ENCODE measurements at regions not wholly inside any gene's neighbourhood (a gene's known extent, or its start where the extent isn't known, plus 50 kb on each side); places are given as distances from the start of the nearest gene placed in this dataset.

GRCh38 chr2:118309946-118310680 lies 221.8 kb downstream of the INSIG2 start:
- Histone ChIP-seq H3K4me3 (no peak overlapping the region), H3K4me2 (no peak overlapping the region), H3K4me1 (no peaks in the 10 kb centered on the region), H3K9me3 (no peaks in the 10 kb centered on the region), H3K27ac (no peak overlapping the region)
- DNase-seq (ENCODE audit: low read depth in 1 of 2, low spot score in 1 of 2) (no peak), ATAC-seq (no peak), FAIRE-seq (no peak)
- ChIA-PET POLR2A (no interaction called here), CTCF (no interaction called here)
- no peak for TF ChIP-seq FOSL2 (IDR thresholded peaks at IDR 0.05)
- TF ChIP-seq FOSL2 (CRISPR knock-in tag; IDR thresholded peaks at IDR 0.05) = no peak
- no peak for TF ChIP-seq TP53 (CRISPR knock-in tag; IDR thresholded peaks at IDR 0.05)
- no peak for TF ChIP-seq NPAS2 (CRISPR knock-in tag; IDR thresholded peaks at IDR 0.05; ENCODE audit: borderline replicate concordance)
- 72% methylated on average over 56 of the region's 56 CpGs for WGBS (ENCODE audit: missing lambda C conversion rate)

DNA sequence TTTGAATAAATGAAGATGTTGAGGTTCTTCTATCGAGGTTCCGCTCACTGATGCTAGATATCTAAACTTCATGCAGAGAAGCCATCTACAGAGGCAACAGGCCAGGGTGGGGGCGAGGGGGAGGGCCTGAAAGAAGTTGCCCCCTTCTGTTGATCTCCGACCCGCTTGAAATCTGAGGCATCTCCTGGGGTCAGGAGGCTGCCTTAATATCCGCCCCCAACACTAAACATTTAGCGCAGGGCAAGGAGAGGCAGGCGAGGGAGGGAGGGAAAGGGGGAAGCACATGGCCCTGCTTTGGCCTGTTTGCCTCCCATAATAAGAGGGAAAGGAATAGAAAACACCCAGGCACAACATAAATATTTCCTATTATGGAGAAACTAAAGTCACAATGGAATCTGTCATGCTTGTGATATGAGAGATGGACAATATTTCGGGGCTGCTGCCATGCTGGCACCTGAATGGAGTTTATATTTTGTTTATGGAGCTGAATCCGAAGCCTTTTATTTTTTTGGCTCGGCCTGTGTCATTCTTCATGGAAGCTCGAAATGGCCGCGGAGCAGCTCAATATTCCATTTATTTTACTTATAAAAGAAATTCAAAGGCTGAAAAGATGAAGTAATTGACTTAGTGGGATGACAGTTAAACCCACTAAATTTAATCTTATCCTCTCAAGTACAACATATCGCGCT lies 221.1 kb downstream of the INSIG2 start:
- Histone ChIP-seq H3K9me3 (no peaks in the 10 kb centered on the region), H3K4me1 (no peaks in the 10 kb centered on the region), H3K27ac (no peak overlapping the region), H3K4me2 (no peak overlapping the region), H3K4me3 (no peak overlapping the region)
- ChIA-PET POLR2A (no interaction called here), CTCF (no interaction called here)
- no peak for ATAC-seq
- no peak for FAIRE-seq
- WGBS (ENCODE audit: missing lambda C conversion rate) = 62% methylated on average over 16 of the region's 16 CpGs
- no peak for DNase-seq (ENCODE audit: low read depth in 1 of 2, low spot score in 1 of 2)
- TF ChIP-seq HOXB13 (CRISPR knock-in tag; IDR thresholded peaks at IDR 0.05; ENCODE audit: low read depth) (no peak), CBX2 (IDR thresholded peaks at IDR 0.05; ENCODE audit: borderline replicate concordance, low read depth) (no peak), ELK1 (IDR thresholded peaks at IDR 0.05; ENCODE audit: low read depth, low read length) (no peak), NFE2L2 (conservative IDR thresholded peaks at IDR 0.05; ENCODE audit: low read length) (no peak), E2F6 (IDR thresholded peaks at IDR 0.05; ENCODE audit: borderline replicate concordance, low read depth) (no peak), FOXS1 (CRISPR knock-in tag; IDR thresholded peaks at IDR 0.05) (no peak), HOXB5 (CRISPR knock-in tag; IDR thresholded peaks at IDR 0.05) (no peak), CHD2 (IDR thresholded peaks at IDR 0.05; ENCODE audit: low read length, partially characterized antibody) (no peak), CHD4 (IDR thresholded peaks at IDR 0.05; ENCODE audit: borderline replicate concordance) (no peak), ZC3H11A (IDR thresholded peaks at IDR 0.05) (no peak), EP300 (IDR thresholded peaks at IDR 0.05) (no peak), BHLHE40 (IDR thresholded peaks at IDR 0.05; ENCODE audit: low read depth, low read length) (no peak), POLR2A (IDR thresholded peaks at IDR 0.05; ENCODE audit: low read length) (no peak), MYC (IDR thresholded peaks at IDR 0.05; ENCODE audit: borderline replicate concordance, low read length) (no peak), SMC3 (IDR thresholded peaks at IDR 0.05) (no peak), NR3C1 (IDR thresholded peaks at IDR 0.05) (no peak)
- TF ChIP-seq, protein P1, sequence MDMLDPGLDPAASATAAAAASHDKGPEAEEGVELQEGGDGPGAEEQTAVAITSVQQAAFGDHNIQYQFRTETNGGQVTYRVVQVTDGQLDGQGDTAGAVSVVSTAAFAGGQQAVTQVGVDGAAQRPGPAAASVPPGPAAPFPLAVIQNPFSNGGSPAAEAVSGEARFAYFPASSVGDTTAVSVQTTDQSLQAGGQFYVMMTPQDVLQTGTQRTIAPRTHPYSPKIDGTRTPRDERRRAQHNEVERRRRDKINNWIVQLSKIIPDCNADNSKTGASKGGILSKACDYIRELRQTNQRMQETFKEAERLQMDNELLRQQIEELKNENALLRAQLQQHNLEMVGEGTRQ (IDR thresholded peaks at IDR 0.05) = no peak
- TF ChIP-seq, protein P2, sequence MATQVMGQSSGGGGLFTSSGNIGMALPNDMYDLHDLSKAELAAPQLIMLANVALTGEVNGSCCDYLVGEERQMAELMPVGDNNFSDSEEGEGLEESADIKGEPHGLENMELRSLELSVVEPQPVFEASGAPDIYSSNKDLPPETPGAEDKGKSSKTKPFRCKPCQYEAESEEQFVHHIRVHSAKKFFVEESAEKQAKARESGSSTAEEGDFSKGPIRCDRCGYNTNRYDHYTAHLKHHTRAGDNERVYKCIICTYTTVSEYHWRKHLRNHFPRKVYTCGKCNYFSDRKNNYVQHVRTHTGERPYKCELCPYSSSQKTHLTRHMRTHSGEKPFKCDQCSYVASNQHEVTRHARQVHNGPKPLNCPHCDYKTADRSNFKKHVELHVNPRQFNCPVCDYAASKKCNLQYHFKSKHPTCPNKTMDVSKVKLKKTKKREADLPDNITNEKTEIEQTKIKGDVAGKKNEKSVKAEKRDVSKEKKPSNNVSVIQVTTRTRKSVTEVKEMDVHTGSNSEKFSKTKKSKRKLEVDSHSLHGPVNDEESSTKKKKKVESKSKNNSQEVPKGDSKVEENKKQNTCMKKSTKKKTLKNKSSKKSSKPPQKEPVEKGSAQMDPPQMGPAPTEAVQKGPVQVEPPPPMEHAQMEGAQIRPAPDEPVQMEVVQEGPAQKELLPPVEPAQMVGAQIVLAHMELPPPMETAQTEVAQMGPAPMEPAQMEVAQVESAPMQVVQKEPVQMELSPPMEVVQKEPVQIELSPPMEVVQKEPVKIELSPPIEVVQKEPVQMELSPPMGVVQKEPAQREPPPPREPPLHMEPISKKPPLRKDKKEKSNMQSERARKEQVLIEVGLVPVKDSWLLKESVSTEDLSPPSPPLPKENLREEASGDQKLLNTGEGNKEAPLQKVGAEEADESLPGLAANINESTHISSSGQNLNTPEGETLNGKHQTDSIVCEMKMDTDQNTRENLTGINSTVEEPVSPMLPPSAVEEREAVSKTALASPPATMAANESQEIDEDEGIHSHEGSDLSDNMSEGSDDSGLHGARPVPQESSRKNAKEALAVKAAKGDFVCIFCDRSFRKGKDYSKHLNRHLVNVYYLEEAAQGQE (IDR thresholded peaks at IDR 0.05) = no peak
